Erythroblast (primary cell): ENCODE measurements at regions not wholly inside any gene's neighbourhood (a gene's known extent, or its start where the extent isn't known, plus 50 kb on each side); places are given as distances from the start of the nearest gene placed in this dataset.

Experiments
- GATA1 ChIP-seq: IDR thresholded peaks from 2 replicates; pipeline ENCODE4 v1.6.1; 2011; ENCODE audit warnings: low read depth, mild to moderate bottlenecking, control low read depth, low read length, moderate library complexity
- POLR2A ChIP-seq: IDR thresholded peaks from 2 replicates; pipeline ENCODE4 v1.6.1; 2011; ENCODE audit warnings: mild to moderate bottlenecking, low read length

- TF ChIP-seq POLR2A (no peak), GATA1 (no peak)
These were observed 71.0 kb upstream of the ANKRD34C start for GRCh38 chr15:79211481-79211880.
